H9 (cell line): ENCODE measurements at regions not wholly inside any gene's neighbourhood (a gene's known extent, or its start where the extent isn't known, plus 50 kb on each side); places are given as distances from the start of the nearest gene placed in this dataset.

Experiments
- DNase-seq: peaks from one replicate; pipeline ENCODE4 v3.0.0-alpha.2; 2017
- H2AFZ ChIP-seq: one replicate; pipeline ENCODE4 v1.6.1; 2013; ENCODE audit warnings: mild to moderate bottlenecking, low read length, control low read depth, moderate library complexity
- H2AK5ac ChIP-seq: 2 replicates; pipeline ENCODE4 v1.6.1; 2013; ENCODE audit warnings: low read length, control low read depth, mixed read lengths; ENCODE audit not compliant: insufficient read length
- H2BK120ac ChIP-seq: one replicate; pipeline ENCODE4 v1.6.1; 2013; ENCODE audit warnings: low read depth, mild to moderate bottlenecking, low read length, control low read depth, inconsistent platforms; ENCODE audit not compliant: poor library complexity, severe bottlenecking
- H2BK12ac ChIP-seq: 2 replicates; pipeline ENCODE4 v1.6.1; 2013; ENCODE audit warnings: low read length, control low read depth, mixed read lengths, low read depth; ENCODE audit not compliant: insufficient read length
- H2BK15ac ChIP-seq: 2 replicates; pipeline ENCODE4 v1.6.1; 2013; ENCODE audit warnings: low read depth, low read length, control low read depth
- H2BK20ac ChIP-seq: one replicate; pipeline ENCODE4 v1.6.1; 2013; ENCODE audit warnings: low read depth, mild to moderate bottlenecking, low read length, control low read depth, inconsistent platforms; ENCODE audit not compliant: poor library complexity, severe bottlenecking
- H2BK5ac ChIP-seq: 2 replicates; pipeline ENCODE4 v1.6.1; 2013; ENCODE audit warnings: low read length, control low read depth, mixed read lengths; ENCODE audit not compliant: insufficient read length
- H3K14ac ChIP-seq: 2 replicates; pipeline ENCODE4 v1.6.1; 2013; ENCODE audit warnings: low read length, control low read depth; ENCODE audit not compliant: insufficient read depth
- H3K18ac ChIP-seq: 2 replicates; pipeline ENCODE4 v1.6.1; 2013; ENCODE audit warnings: low read depth, mild to moderate bottlenecking, mixed read lengths, low read length, control low read depth; ENCODE audit not compliant: insufficient read length
- H3K23ac ChIP-seq: 2 replicates; pipeline ENCODE4 v1.6.1; 2013; ENCODE audit warnings: low read length, control low read depth, mixed read lengths, low read depth; ENCODE audit not compliant: insufficient read length
- H3K23me2 ChIP-seq: 2 replicates; pipeline ENCODE4 v1.6.1; 2013; ENCODE audit warnings: low read depth, mild to moderate bottlenecking, mixed read lengths, low read length, control low read depth; ENCODE audit not compliant: insufficient read length, poor library complexity, severe bottlenecking
- H3K27ac ChIP-seq: 2 replicates; pipeline ENCODE4 v1.5.1; 2013; ENCODE audit warnings: low read length, control low read depth, mixed read lengths, low read depth; ENCODE audit not compliant: insufficient read length
- H3K27me3 ChIP-seq: 2 replicates; pipeline ENCODE4 v1.6.1; 2013; ENCODE audit warnings: low read length, control low read depth, inconsistent platforms; ENCODE audit not compliant: insufficient read depth
- H3K4ac ChIP-seq: 2 replicates; pipeline ENCODE4 v1.6.1; 2013; ENCODE audit warnings: low read depth, mild to moderate bottlenecking, control low read depth, inconsistent platforms, low read length, moderate library complexity
- H3K4me1 ChIP-seq: 2 replicates; pipeline ENCODE4 v1.6.1; 2013; ENCODE audit warnings: low read length, control low read depth, inconsistent platforms; ENCODE audit not compliant: insufficient read depth
- H3K4me2 ChIP-seq: 2 replicates; pipeline ENCODE4 v1.6.1; 2013; ENCODE audit warnings: low read length, control low read depth, mixed read lengths; ENCODE audit not compliant: insufficient read length, insufficient read depth
- H3K56ac ChIP-seq: 2 replicates; pipeline ENCODE4 v1.6.1; 2013; ENCODE audit warnings: low read depth, mild to moderate bottlenecking, mixed read lengths, low read length, control low read depth; ENCODE audit not compliant: insufficient read length
- H3K79me1 ChIP-seq: 2 replicates; pipeline ENCODE4 v1.6.1; 2013; ENCODE audit warnings: low read depth, mild to moderate bottlenecking, moderate library complexity, low read length, control low read depth, inconsistent platforms; ENCODE audit not compliant: insufficient read depth, poor library complexity, severe bottlenecking
- H3K79me2 ChIP-seq: 2 replicates; pipeline ENCODE4 v1.6.1; 2013; ENCODE audit warnings: low read length, control low read depth, inconsistent platforms; ENCODE audit not compliant: insufficient read depth
- H3K9ac ChIP-seq: 2 replicates; pipeline ENCODE4 v1.6.1; 2013; ENCODE audit warnings: low read length, control low read depth, mixed read lengths; ENCODE audit not compliant: insufficient read length; ENCODE audit errors: extremely low read depth
- H3K9me3 ChIP-seq: one replicate; pipeline ENCODE4 v1.6.1; 2013; ENCODE audit warnings: low read depth, low read length, inconsistent platforms; ENCODE audit not compliant: control insufficient read depth
- H3T11ph ChIP-seq: one replicate; pipeline ENCODE4 v1.6.1; 2013; ENCODE audit warnings: mild to moderate bottlenecking, low read length, control low read depth, inconsistent platforms
- H4K20me1 ChIP-seq: one replicate; pipeline ENCODE4 v1.6.1; 2013; ENCODE audit not compliant: control insufficient read depth, insufficient read length, insufficient read depth
- H4K5ac ChIP-seq: 2 replicates; pipeline ENCODE4 v1.6.1; 2013; ENCODE audit warnings: low read depth, mild to moderate bottlenecking, mixed read lengths, low read length, control low read depth; ENCODE audit not compliant: insufficient read length
- H4K8ac ChIP-seq: replicated peaks from 2 replicates; pipeline ENCODE4 v1.6.1; 2013; ENCODE audit warnings: low read length, control low read depth, mixed read lengths, low read depth; ENCODE audit not compliant: insufficient read length
- H4K91ac ChIP-seq: 2 replicates; pipeline ENCODE4 v1.6.1; 2013; ENCODE audit warnings: low read depth, mild to moderate bottlenecking, moderate library complexity, mixed read lengths, low read length, control low read depth; ENCODE audit not compliant: insufficient read length
- H3K27ac Mint-ChIP-seq, 3 experiments: 2 replicates in 2 of 3; 3 replicates in 1 of 3; pipeline ENCODE4 v1.8.0; 2020 to 2021; ENCODE audit warnings: mixed read lengths in 3 of 3, mild to moderate bottlenecking in 1 of 3, moderate library complexity in 1 of 3
- H3K27me3 Mint-ChIP-seq: 2 replicates; pipeline ENCODE4 v1.8.0; 2021; ENCODE audit warnings: low read depth, mild to moderate bottlenecking, moderate library complexity, mixed read lengths
- H3K36me3 Mint-ChIP-seq, 3 experiments: 2 replicates in 2 of 3; 3 replicates in 1 of 3; pipeline ENCODE4 v1.8.0; 2020 to 2021; ENCODE audit warnings: low read depth in 3 of 3, mixed read lengths in 3 of 3; ENCODE audit not compliant: insufficient read depth in 1 of 3
- H3K4me1 Mint-ChIP-seq, 2 experiments: 2 replicates each; pipeline ENCODE4 v1.8.0; 2020; ENCODE audit warnings: mixed read lengths in 2 of 2
- H3K4me3 Mint-ChIP-seq, 2 experiments: 2 replicates in 1 of 2; 3 replicates in 1 of 2; pipeline ENCODE4 v1.8.0; 2020 to 2021; ENCODE audit warnings: mild to moderate bottlenecking in 2 of 2, mixed read lengths in 2 of 2, moderate library complexity in 1 of 2
- H3K9me3 Mint-ChIP-seq, 2 experiments: 2 replicates in 1 of 2; 3 replicates in 1 of 2; pipeline ENCODE4 v1.8.0; 2020; ENCODE audit warnings: mild to moderate bottlenecking in 2 of 2, mixed read lengths in 2 of 2, moderate library complexity in 1 of 2
- WGBS: extraction: QIAGEN DNeasy Blood & Tissue Kit; methylation state at CpG from one replicate; pipeline ENCODE4 v1.1.7; 2013; ENCODE audit warnings: missing lambda C conversion rate, low lambda C conversion rate, mixed read lengths; ENCODE audit not compliant: insufficient read length; ENCODE audit errors: extremely low coverage; 5-methylcytosine and 5-hydroxymethylcytosine counted together
- TF ChIP-seq, protein P1 (sequence below): fragments of 200-600 bp; sonication (generic); conservative IDR thresholded peaks from 3 replicates; pipeline ENCODE4 v1.8.0; 2021; ENCODE audit warnings: antibody characterized with exemption, mild to moderate bottlenecking

DNA sequence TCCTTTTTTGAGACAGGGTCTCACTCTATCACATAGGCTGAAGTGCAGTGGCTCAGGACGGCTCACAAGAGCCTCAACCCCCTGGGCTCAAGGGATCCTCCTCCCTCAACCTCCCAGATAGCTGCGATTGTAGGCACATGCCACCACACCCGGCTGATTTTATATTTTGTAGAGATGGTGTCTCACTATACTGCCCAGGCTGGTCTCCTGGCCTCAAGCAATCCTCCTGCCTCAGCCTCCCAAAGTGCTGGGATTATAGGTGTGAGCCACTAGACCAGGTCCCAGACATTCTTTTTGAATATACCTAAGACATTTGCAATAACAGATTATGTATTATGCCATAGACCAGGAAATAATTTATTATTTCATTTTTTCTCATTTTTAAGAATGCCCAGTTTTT lies 58.3 kb upstream of the CDYL start:
- H3K79me1 ChIP-seq, result no peaks in the 10 kb centered on the region
- no peak overlapping the region for H3K27ac Mint-ChIP-seq
- H3T11ph ChIP-seq, result no peak overlapping the region
- no peak overlapping the region for H3K56ac ChIP-seq
- no peak overlapping the region for H3K4ac ChIP-seq
- H3K4me2 ChIP-seq, result no peak overlapping the region
- TF ChIP-seq, protein P1, sequence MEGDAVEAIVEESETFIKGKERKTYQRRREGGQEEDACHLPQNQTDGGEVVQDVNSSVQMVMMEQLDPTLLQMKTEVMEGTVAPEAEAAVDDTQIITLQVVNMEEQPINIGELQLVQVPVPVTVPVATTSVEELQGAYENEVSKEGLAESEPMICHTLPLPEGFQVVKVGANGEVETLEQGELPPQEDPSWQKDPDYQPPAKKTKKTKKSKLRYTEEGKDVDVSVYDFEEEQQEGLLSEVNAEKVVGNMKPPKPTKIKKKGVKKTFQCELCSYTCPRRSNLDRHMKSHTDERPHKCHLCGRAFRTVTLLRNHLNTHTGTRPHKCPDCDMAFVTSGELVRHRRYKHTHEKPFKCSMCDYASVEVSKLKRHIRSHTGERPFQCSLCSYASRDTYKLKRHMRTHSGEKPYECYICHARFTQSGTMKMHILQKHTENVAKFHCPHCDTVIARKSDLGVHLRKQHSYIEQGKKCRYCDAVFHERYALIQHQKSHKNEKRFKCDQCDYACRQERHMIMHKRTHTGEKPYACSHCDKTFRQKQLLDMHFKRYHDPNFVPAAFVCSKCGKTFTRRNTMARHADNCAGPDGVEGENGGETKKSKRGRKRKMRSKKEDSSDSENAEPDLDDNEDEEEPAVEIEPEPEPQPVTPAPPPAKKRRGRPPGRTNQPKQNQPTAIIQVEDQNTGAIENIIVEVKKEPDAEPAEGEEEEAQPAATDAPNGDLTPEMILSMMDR, result no peak
- H3K27me3 Mint-ChIP-seq, result no peaks in the 10 kb centered on the region; the same call in none of the 2 replicates
- no peak for DNase-seq
- no peaks in the 10 kb centered on the region for H3K9me3 ChIP-seq
- no peak overlapping the region for H2AK5ac ChIP-seq
- no peak overlapping the region for H2BK120ac ChIP-seq
- no peak overlapping the region for H3K18ac ChIP-seq
- H4K8ac ChIP-seq, result no peak overlapping the region
- no peak overlapping the region for H2BK5ac ChIP-seq
- H3K4me1 Mint-ChIP-seq, result peaks cover 17 to 24% of the 10 kb centered on the region in 2 experiments
- no peak overlapping the region for H2BK12ac ChIP-seq
- H3K9ac ChIP-seq, result no peak overlapping the region
- no peaks in the 10 kb centered on the region for H3K79me2 ChIP-seq
- no peaks in the 10 kb centered on the region for H3K36me3 Mint-ChIP-seq
- no peak overlapping the region for H3K4me3 Mint-ChIP-seq
- H3K23me2 ChIP-seq, result no peaks in the 10 kb centered on the region
- no peaks in the 10 kb centered on the region for H4K20me1 ChIP-seq
- H3K27me3 ChIP-seq, result no peaks in the 10 kb centered on the region
- H3K9me3 Mint-ChIP-seq, result no peaks in the 10 kb centered on the region
- H3K14ac ChIP-seq, result no peak overlapping the region
- H2BK15ac ChIP-seq, result no peak overlapping the region
- WGBS, result no CpG with 5 or more reads among the region's 3 CpGs
- H2AFZ ChIP-seq, result no peak overlapping the region
- H3K27ac ChIP-seq, result no peak overlapping the region
- no peak overlapping the region for H3K23ac ChIP-seq
- no peak overlapping the region for H4K91ac ChIP-seq
- H3K4me1 ChIP-seq, result peaks cover 4% of the 10 kb centered on the region; the same call in 1 of the 2 replicates
- H4K5ac ChIP-seq, result no peak overlapping the region
- no peak overlapping the region for H2BK20ac ChIP-seq
